Medulla oblongata (tissue), 1 donor: ENCODE measurements at regions not wholly inside any gene's neighbourhood (a gene's known extent, or its start where the extent isn't known, plus 50 kb on each side); places are given as distances from the start of the nearest gene placed in this dataset.
"Not testable (repeated sequence)": the region's sequence is repeated elsewhere in the genome, so short reads cannot be mapped to it uniquely, and the experiment has no call there.

ENCODE experiments used
- DNase-seq: peaks from one replicate; pipeline ENCODE4 v3.0.0-alpha.2; 2015; ENCODE audit errors: extremely low spot score

GRCh38 chr12:89289720-89290119 is 62.6 kb downstream of the DUSP6 start:
- DNase-seq, result no peak

- DNase-seq, result no peak
These were observed 63.3 kb downstream of the DUSP6 start for GRCh38 chr12:89288959-89289358.

GRCh38 chr12:89286501-89286900 is 65.8 kb downstream of the DUSP6 start:
- DNase-seq, result no peak

GRCh38 chr12:89281539-89281867 is 70.8 kb downstream of the DUSP6 start:
- DNase-seq, result no peak

GRCh38 chr12:89280833-89281538 is 71.3 kb downstream of the DUSP6 start:
- no peak for DNase-seq

GRCh38 chr12:89279499-89279898 is 72.8 kb downstream of the DUSP6 start:
- DNase-seq, result no peak

- DNase-seq, result no peak
These were observed 73.4 kb downstream of the DUSP6 start for GRCh38 chr12:89278862-89279261.

GRCh38 chr12:89278169-89278568 is 74.1 kb downstream of the DUSP6 start:
- DNase-seq, result no peak

- DNase-seq, result no peak
These were observed 75.4 kb downstream of the DUSP6 start for GRCh38 chr12:89276860-89277259.

- DNase-seq, result no peak
These were observed 78.8 kb downstream of the DUSP6 start for GRCh38 chr12:89273525-89273924.

- DNase-seq, result no peak
These were observed 81.8 kb downstream of the DUSP6 start for GRCh38 chr12:89270548-89270947.

- DNase-seq, result no peak
These were observed 83.1 kb downstream of the DUSP6 start for GRCh38 chr12:89269174-89269573.

- no peak for DNase-seq
These were observed 84.9 kb downstream of the DUSP6 start for GRCh38 chr12:89267404-89267803.

GRCh38 chr12:89266574-89267188 is 85.6 kb downstream of the DUSP6 start:
- not testable (repeated sequence) for DNase-seq

GRCh38 chr12:89264837-89265236 is 87.5 kb downstream of the DUSP6 start:
- no peak for DNase-seq

GRCh38 chr12:89263900-89264299 is 88.4 kb downstream of the DUSP6 start:
- no peak for DNase-seq

- no peak for DNase-seq
These were observed 89.3 kb downstream of the DUSP6 start for GRCh38 chr12:89262855-89263552.

- no peak for DNase-seq
These were observed 90.3 kb downstream of the DUSP6 start for GRCh38 chr12:89261982-89262381.

- no peak for DNase-seq
These were observed 91.3 kb downstream of the DUSP6 start for GRCh38 chr12:89260841-89261637.

GRCh38 chr12:89259821-89260220 is 92.5 kb downstream of the DUSP6 start:
- no peak for DNase-seq

- no peak for DNase-seq
These were observed 93.9 kb downstream of the DUSP6 start for GRCh38 chr12:89258240-89258969.

GRCh38 chr12:89257340-89257739 is 95.0 kb downstream of the DUSP6 start:
- DNase-seq, result no peak
